C4-2B (cell line): ENCODE measurements at regions not wholly inside any gene's neighbourhood (a gene's known extent, or its start where the extent isn't known, plus 50 kb on each side); places are given as distances from the start of the nearest gene placed in this dataset.

Experiments used
- ZFX ChIP-seq: fragments of 450-650 bp; IDR thresholded peaks from 2 replicates; pipeline ENCODE4 v1.6.1; 2017
- TF ChIP-seq, protein P1 (sequence below): fragments of 450-650 bp; conservative IDR thresholded peaks from 2 replicates; pipeline ENCODE4 v1.5.1; 2017; ENCODE audit warnings: mild to moderate bottlenecking

DNA sequence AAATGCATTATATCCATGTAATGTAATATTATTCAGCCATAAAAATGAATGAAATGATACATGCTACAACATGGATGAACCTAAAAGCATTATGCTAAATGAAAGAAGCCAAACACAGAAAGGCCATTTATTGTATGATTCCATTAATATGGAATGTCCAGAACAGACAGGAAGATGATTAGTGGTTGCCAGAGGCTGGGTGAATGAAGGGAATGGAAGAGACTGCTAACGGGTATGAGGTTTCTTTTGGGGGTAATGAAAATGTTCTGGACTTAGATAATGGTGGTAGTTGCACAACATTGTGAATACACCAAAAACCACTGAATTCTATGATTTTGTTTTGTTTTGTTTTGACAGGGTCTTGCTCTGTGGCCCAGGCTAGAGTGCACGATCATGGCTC is 61.6 kb upstream of the MAP4 start:
- TF ChIP-seq, protein P1, sequence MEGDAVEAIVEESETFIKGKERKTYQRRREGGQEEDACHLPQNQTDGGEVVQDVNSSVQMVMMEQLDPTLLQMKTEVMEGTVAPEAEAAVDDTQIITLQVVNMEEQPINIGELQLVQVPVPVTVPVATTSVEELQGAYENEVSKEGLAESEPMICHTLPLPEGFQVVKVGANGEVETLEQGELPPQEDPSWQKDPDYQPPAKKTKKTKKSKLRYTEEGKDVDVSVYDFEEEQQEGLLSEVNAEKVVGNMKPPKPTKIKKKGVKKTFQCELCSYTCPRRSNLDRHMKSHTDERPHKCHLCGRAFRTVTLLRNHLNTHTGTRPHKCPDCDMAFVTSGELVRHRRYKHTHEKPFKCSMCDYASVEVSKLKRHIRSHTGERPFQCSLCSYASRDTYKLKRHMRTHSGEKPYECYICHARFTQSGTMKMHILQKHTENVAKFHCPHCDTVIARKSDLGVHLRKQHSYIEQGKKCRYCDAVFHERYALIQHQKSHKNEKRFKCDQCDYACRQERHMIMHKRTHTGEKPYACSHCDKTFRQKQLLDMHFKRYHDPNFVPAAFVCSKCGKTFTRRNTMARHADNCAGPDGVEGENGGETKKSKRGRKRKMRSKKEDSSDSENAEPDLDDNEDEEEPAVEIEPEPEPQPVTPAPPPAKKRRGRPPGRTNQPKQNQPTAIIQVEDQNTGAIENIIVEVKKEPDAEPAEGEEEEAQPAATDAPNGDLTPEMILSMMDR: no peak
- TF ChIP-seq ZFX: no peak
